ENCODE measurements at regions not wholly inside any gene's neighbourhood (a gene's known extent, or its start where the extent isn't known, plus 50 kb on each side); places are given as distances from the start of the nearest gene placed in this dataset.

GRCh38 chr15:57897870-57898269 is 167.6 kb downstream of the ALDH1A2 start:
- in situ Hi-C loops (cut with HindIII; ENCODE audit: low pct_ligation_motif_present, low sequenced_read_pairs) = no loop called here
- TF ChIP-seq CTCF (IDR thresholded peaks at IDR 0.05; ENCODE audit: low read depth, low read length, missing control alignments) = no peak
- H3K27me3 ChIP-seq (replicated peaks) = no peaks in the 10 kb centered on the region
- no peaks in the 10 kb centered on the region for H3K36me3 ChIP-seq (replicated peaks)
- no peak overlapping the region for H3K27ac ChIP-seq
- no peak overlapping the region for H3K4me3 ChIP-seq (ENCODE audit: low read depth, low read length)
- DNase-seq = no peak

- no peak overlapping the region for H3K4me3 ChIP-seq (ENCODE audit: low read depth, low read length)
- no peaks in the 10 kb centered on the region for H3K27me3 ChIP-seq (replicated peaks)
- in situ Hi-C loops (cut with HindIII; ENCODE audit: low pct_ligation_motif_present, low sequenced_read_pairs) = no loop called here
- TF ChIP-seq CTCF (IDR thresholded peaks at IDR 0.05; ENCODE audit: low read depth, low read length, missing control alignments) = no peak
- no peak for DNase-seq
- no peaks in the 10 kb centered on the region for H3K36me3 ChIP-seq (replicated peaks)
- no peak overlapping the region for H3K27ac ChIP-seq
Observed at GRCh38 chr15:57902155-57902554, 163.4 kb downstream of the ALDH1A2 start.
